ENCODE measurements at regions not wholly inside any gene's neighbourhood (a gene's known extent, or its start where the extent isn't known, plus 50 kb on each side); places are given as distances from the start of the nearest gene placed in this dataset.
A peak's percentile ranks its signal among the peaks of the same experiment; 100 is the strongest.
"Not testable (repeated sequence)": the region's sequence is repeated elsewhere in the genome, so short reads cannot be mapped to it uniquely, and the experiment has no call there.

- H3K27ac ChIP-seq (ENCODE audit: low read depth in 1 of 2, low read length in 2 of 2): peak overlapping the region in 1 of 2 donors; percentile 56
- H3K36me3 ChIP-seq (ENCODE audit: control insufficient read depth in 1 of 2, insufficient read depth in 2 of 2, low read length in 1 of 2); H3K27me3 ChIP-seq (ENCODE audit: control insufficient read depth in 1 of 2, insufficient read depth in 2 of 2, low read length in 1 of 2); H3K4me3 ChIP-seq (ENCODE audit: low read length in 2 of 2); intact Hi-C loops (cut with DNase I); H3K9me3 ChIP-seq (ENCODE audit: control insufficient read depth, low read length); H3K4me1 ChIP-seq (ENCODE audit: control insufficient read depth in 1 of 2, insufficient read depth in 2 of 2, low read length in 2 of 2): not testable (repeated sequence)
- DNase-seq: peak; percentile 88 to 93
- WGBS, 2 donors: 2 to 5% methylated on average over 8 of the region's 8 CpGs
- peak; percentile 89 for ATAC-seq (ENCODE audit: low FRiP score)
These were observed 62.1 kb upstream of the SMURF2 start for GRCh38 chr17:64724246-64724645.

- H3K36me3 ChIP-seq (ENCODE audit: control insufficient read depth in 1 of 2, insufficient read depth in 2 of 2, low read length in 1 of 2): no peaks in the 10 kb centered on the region
- H3K9me3 ChIP-seq (ENCODE audit: control insufficient read depth, low read length): no peaks in the 10 kb centered on the region
- H3K27ac ChIP-seq (ENCODE audit: low read depth in 1 of 2, low read length in 2 of 2): peak overlapping the region in 1 of 2 donors; percentile 56
- no peak overlapping the region for H3K4me3 ChIP-seq (ENCODE audit: low read length in 2 of 2)
- no peaks in the 10 kb centered on the region for H3K4me1 ChIP-seq (ENCODE audit: control insufficient read depth in 1 of 2, insufficient read depth in 2 of 2, low read length in 2 of 2)
- H3K27me3 ChIP-seq (ENCODE audit: control insufficient read depth in 1 of 2, insufficient read depth in 2 of 2, low read length in 1 of 2): no peaks in the 10 kb centered on the region
- 75 to 84% methylated on average over 2 of the region's 2 CpGs for WGBS, 2 donors
- DNase-seq (no peak), ATAC-seq (ENCODE audit: low FRiP score) (no peak)
- intact Hi-C loops (cut with DNase I): no loop called here
These were observed 61.7 kb upstream of the SMURF2 start for GRCh38 chr17:64723781-64724180.

- H3K9me3 ChIP-seq (ENCODE audit: control insufficient read depth, low read length); H3K36me3 ChIP-seq (ENCODE audit: control insufficient read depth in 1 of 2, insufficient read depth in 2 of 2, low read length in 1 of 2); intact Hi-C loops (cut with DNase I); H3K4me1 ChIP-seq (ENCODE audit: control insufficient read depth in 1 of 2, insufficient read depth in 2 of 2, low read length in 2 of 2); H3K27me3 ChIP-seq (ENCODE audit: control insufficient read depth in 1 of 2, insufficient read depth in 2 of 2, low read length in 1 of 2); DNase-seq; H3K4me3 ChIP-seq (ENCODE audit: low read length in 2 of 2); ATAC-seq (ENCODE audit: low FRiP score); H3K27ac ChIP-seq (ENCODE audit: low read depth in 1 of 2, low read length in 2 of 2): not testable (repeated sequence)
- 78 to 90% methylated on average over 1 of the region's 1 CpG for WGBS, 2 donors
These were observed 59.4 kb upstream of the SMURF2 start for GRCh38 chr17:64721556-64721955.

- H3K27me3 ChIP-seq (ENCODE audit: control insufficient read depth in 1 of 2, insufficient read depth in 2 of 2, low read length in 1 of 2); DNase-seq; H3K27ac ChIP-seq (ENCODE audit: low read depth in 1 of 2, low read length in 2 of 2); H3K4me3 ChIP-seq (ENCODE audit: low read length in 2 of 2); intact Hi-C loops (cut with DNase I); ATAC-seq (ENCODE audit: low FRiP score); H3K4me1 ChIP-seq (ENCODE audit: control insufficient read depth in 1 of 2, insufficient read depth in 2 of 2, low read length in 2 of 2); H3K36me3 ChIP-seq (ENCODE audit: control insufficient read depth in 1 of 2, insufficient read depth in 2 of 2, low read length in 1 of 2); H3K9me3 ChIP-seq (ENCODE audit: control insufficient read depth, low read length): not testable (repeated sequence)
- WGBS, 2 donors: 70 to 78% methylated on average over 6 of the region's 6 CpGs
These were observed 58.1 kb upstream of the SMURF2 start for GRCh38 chr17:64720253-64720652.

GRCh38 chr17:64719517-64719916 is 57.4 kb upstream of the SMURF2 start:
- H3K4me1 ChIP-seq (ENCODE audit: control insufficient read depth in 1 of 2, insufficient read depth in 2 of 2, low read length in 2 of 2); H3K4me3 ChIP-seq (ENCODE audit: low read length in 2 of 2); H3K36me3 ChIP-seq (ENCODE audit: control insufficient read depth in 1 of 2, insufficient read depth in 2 of 2, low read length in 1 of 2); ATAC-seq (ENCODE audit: low FRiP score); intact Hi-C loops (cut with DNase I); H3K27ac ChIP-seq (ENCODE audit: low read depth in 1 of 2, low read length in 2 of 2); H3K27me3 ChIP-seq (ENCODE audit: control insufficient read depth in 1 of 2, insufficient read depth in 2 of 2, low read length in 1 of 2); H3K9me3 ChIP-seq (ENCODE audit: control insufficient read depth, low read length): not testable (repeated sequence)
- 89 to 91% methylated on average over 4 of the region's 4 CpGs for WGBS, 2 donors
- peak in 1 of 2 donors; percentile 5 for DNase-seq

- ATAC-seq (ENCODE audit: low FRiP score); intact Hi-C loops (cut with DNase I): not testable (repeated sequence)
- WGBS, 2 donors: 92 to 99% methylated on average over 6 of the region's 6 CpGs
These were observed 56.7 kb upstream of the SMURF2 start for GRCh38 chr17:64718816-64719215.

GRCh38 chr17:64718058-64718457 is 56.0 kb upstream of the SMURF2 start:
- Histone ChIP-seq H3K9me3 (ENCODE audit: control insufficient read depth, low read length) (no peaks in the 10 kb centered on the region), H3K27ac (ENCODE audit: low read depth in 1 of 2, low read length in 2 of 2) (no peak overlapping the region), H3K4me1 (ENCODE audit: control insufficient read depth in 1 of 2, insufficient read depth in 2 of 2, low read length in 2 of 2) (no peaks in the 10 kb centered on the region), H3K27me3 (ENCODE audit: control insufficient read depth in 1 of 2, insufficient read depth in 2 of 2, low read length in 1 of 2) (no peaks in the 10 kb centered on the region), H3K36me3 (ENCODE audit: control insufficient read depth in 1 of 2, insufficient read depth in 2 of 2, low read length in 1 of 2) (no peaks in the 10 kb centered on the region), H3K4me3 (ENCODE audit: low read length in 2 of 2) (no peak overlapping the region)
- 83 to 86% methylated on average over 1 of the region's 1 CpG for WGBS, 2 donors
- DNase-seq: no peak
- ATAC-seq (ENCODE audit: low FRiP score): no peak
- intact Hi-C loops (cut with DNase I): no loop called here

More at GRCh38 chr17:64718816-64719215, 56.7 kb upstream of the SMURF2 start:
- H3K4me1 ChIP-seq (ENCODE audit: control insufficient read depth in 1 of 2, insufficient read depth in 2 of 2, low read length in 2 of 2); H3K27ac ChIP-seq (ENCODE audit: low read depth in 1 of 2, low read length in 2 of 2); DNase-seq; H3K4me3 ChIP-seq (ENCODE audit: low read length in 2 of 2); H3K27me3 ChIP-seq (ENCODE audit: control insufficient read depth in 1 of 2, insufficient read depth in 2 of 2, low read length in 1 of 2); H3K9me3 ChIP-seq (ENCODE audit: control insufficient read depth, low read length); H3K36me3 ChIP-seq (ENCODE audit: control insufficient read depth in 1 of 2, insufficient read depth in 2 of 2, low read length in 1 of 2): not testable (repeated sequence)

GRCh38 chr17:64716496-64716895 is 54.4 kb upstream of the SMURF2 start:
- intact Hi-C loops (cut with DNase I); H3K4me1 ChIP-seq (ENCODE audit: control insufficient read depth in 1 of 2, insufficient read depth in 2 of 2, low read length in 2 of 2); H3K27ac ChIP-seq (ENCODE audit: low read depth in 1 of 2, low read length in 2 of 2); H3K4me3 ChIP-seq (ENCODE audit: low read length in 2 of 2); H3K27me3 ChIP-seq (ENCODE audit: control insufficient read depth in 1 of 2, insufficient read depth in 2 of 2, low read length in 1 of 2); H3K36me3 ChIP-seq (ENCODE audit: control insufficient read depth in 1 of 2, insufficient read depth in 2 of 2, low read length in 1 of 2); H3K9me3 ChIP-seq (ENCODE audit: control insufficient read depth, low read length); ATAC-seq (ENCODE audit: low FRiP score): not testable (repeated sequence)
- DNase-seq: peak in 1 of 2 donors; percentile 21
- 90 to 96% methylated on average over 12 to 25 of the region's 27 CpGs for WGBS, 2 donors

- H3K27ac ChIP-seq (ENCODE audit: low read depth in 1 of 2, low read length in 2 of 2); intact Hi-C loops (cut with DNase I); DNase-seq; H3K36me3 ChIP-seq (ENCODE audit: control insufficient read depth in 1 of 2, insufficient read depth in 2 of 2, low read length in 1 of 2); H3K9me3 ChIP-seq (ENCODE audit: control insufficient read depth, low read length); H3K27me3 ChIP-seq (ENCODE audit: control insufficient read depth in 1 of 2, insufficient read depth in 2 of 2, low read length in 1 of 2); H3K4me1 ChIP-seq (ENCODE audit: control insufficient read depth in 1 of 2, insufficient read depth in 2 of 2, low read length in 2 of 2); H3K4me3 ChIP-seq (ENCODE audit: low read length in 2 of 2); ATAC-seq (ENCODE audit: low FRiP score): not testable (repeated sequence)
- WGBS, 2 donors: 84 to 86% methylated on average over 7 of the region's 7 CpGs
These were observed 51.7 kb upstream of the SMURF2 start for GRCh38 chr17:64713786-64714185.

All from aorta (tissue), 5 donors.